NCI-H524 treated with DMSO at 0.1 percent for 48 hours (cell line): ENCODE measurements at regions not wholly inside any gene's neighbourhood (a gene's known extent, or its start where the extent isn't known, plus 50 kb on each side); places are given as distances from the start of the nearest gene placed in this dataset.
"Not testable (repeated sequence)": the region's sequence is repeated elsewhere in the genome, so short reads cannot be mapped to it uniquely, and the experiment has no call there.

ENCODE experiments used
- DNase-seq: peaks from one replicate; lab custom pipeline; 2025; lab: John Stamatoyannopoulos, UW

GRCh38 chr5:104852099-104852498 lies 1289.5 kb upstream of the NUDT12 start:
- not testable (repeated sequence) for DNase-seq

GRCh38 chr5:104845541-104845940 lies 1283.0 kb upstream of the NUDT12 start:
- DNase-seq: no peak

GRCh38 chr5:104843822-104844221 lies 1281.2 kb upstream of the NUDT12 start:
- no peak for DNase-seq

GRCh38 chr5:104840284-104840683 lies 1277.7 kb upstream of the NUDT12 start:
- no peak for DNase-seq

- not testable (repeated sequence) for DNase-seq
Measured at GRCh38 chr5:104831515-104831914, 1268.9 kb upstream of the NUDT12 start.

- DNase-seq: no peak
Measured at GRCh38 chr5:104821606-104822005, 1259.0 kb upstream of the NUDT12 start.

GRCh38 chr5:104817127-104817526 lies 1254.5 kb upstream of the NUDT12 start:
- no peak for DNase-seq

- DNase-seq: no peak
Measured at GRCh38 chr5:104815212-104815611, 1252.6 kb upstream of the NUDT12 start.

GRCh38 chr5:104800440-104801048 lies 1238.0 kb upstream of the NUDT12 start:
- DNase-seq: no peak

GRCh38 chr5:104793755-104794080 lies 1231.1 kb upstream of the NUDT12 start:
- no peak for DNase-seq

- no peak for DNase-seq
Measured at GRCh38 chr5:104793031-104793754, 1230.6 kb upstream of the NUDT12 start.

GRCh38 chr5:104789366-104789765 lies 1226.8 kb upstream of the NUDT12 start:
- DNase-seq: no peak

- no peak for DNase-seq
Measured at GRCh38 chr5:104785097-104785496, 1222.5 kb upstream of the NUDT12 start.

- DNase-seq: no peak
Measured at GRCh38 chr5:104774372-104774771, 1211.8 kb upstream of the NUDT12 start.

- no peak for DNase-seq
Measured at GRCh38 chr5:104764197-104764596, 1201.6 kb upstream of the NUDT12 start.

GRCh38 chr5:104763216-104763615 lies 1200.6 kb upstream of the NUDT12 start:
- DNase-seq: no peak

- DNase-seq: no peak
Measured at GRCh38 chr5:104757915-104758314, 1195.3 kb upstream of the NUDT12 start.

- no peak for DNase-seq
Measured at GRCh38 chr5:104755806-104756205, 1193.2 kb upstream of the NUDT12 start.

- no peak for DNase-seq
Measured at GRCh38 chr5:104754311-104754995, 1191.9 kb upstream of the NUDT12 start.

GRCh38 chr5:104751969-104752368 lies 1189.4 kb upstream of the NUDT12 start:
- DNase-seq: no peak

- DNase-seq: no peak
Measured at GRCh38 chr5:104739905-104740304, 1177.3 kb upstream of the NUDT12 start.

- no peak for DNase-seq
Measured at GRCh38 chr5:104739503-104739902, 1176.9 kb upstream of the NUDT12 start.

- no peak for DNase-seq
Measured at GRCh38 chr5:104736073-104736472, 1173.5 kb upstream of the NUDT12 start.
